Gastrocnemius medialis (tissue), 4 donors: ENCODE measurements at regions not wholly inside any gene's neighbourhood (a gene's known extent, or its start where the extent isn't known, plus 50 kb on each side); places are given as distances from the start of the nearest gene placed in this dataset.

ENCODE experiments used
- ATAC-seq, 2 donors: fragments of 150-250 bp; one replicate each; pipeline ENCODE4 v1.9.1; 2016
- DNase-seq, 2 donors: peaks; one replicate each; pipeline ENCODE4 v3.0.0-alpha.2; 2019
- H3K27ac ChIP-seq, 4 donors: fragments of 200-600 bp; sonication (generic); 1 replicate in 1 of 4; 2 replicates in 3 of 4; pipeline ENCODE4 v1.5.1; 2016 to 2018; ENCODE audit warnings: mild to moderate bottlenecking in 2 of 4, moderate library complexity in 1 of 4
- H3K27me3 ChIP-seq, 3 donors: fragments of 200-600 bp; sonication (generic) in 2 of 3; 1 replicate in 1 of 3; 2 replicates in 2 of 3; pipeline versions ENCODE4 v1.5.1 to v1.6.0; 2016 to 2019; ENCODE audit warnings: mild to moderate bottlenecking in 1 of 3, moderate library complexity in 1 of 3
- H3K36me3 ChIP-seq, 2 donors: fragments of 200-600 bp; sonication (generic) in 1 of 2; one replicate each; pipeline ENCODE4 v1.5.1; 2017 to 2018
- H3K4me1 ChIP-seq, 2 donors: fragments of 200-600 bp; sonication (generic) in 1 of 2; one replicate each; pipeline ENCODE4 v1.5.1; 2016 to 2017; ENCODE audit warnings: mild to moderate bottlenecking in 2 of 2
- H3K4me3 ChIP-seq, 4 donors: fragments of 200-600 bp; sonication (generic) in 3 of 4; 1 replicate in 1 of 4; 2 replicates in 3 of 4; pipeline ENCODE4 v1.5.1; 2016 to 2019; ENCODE audit warnings: mild to moderate bottlenecking in 2 of 4
- H3K9me3 ChIP-seq, 3 donors: fragments of 200-600 bp; sonication (generic) in 2 of 3; 1 replicate in 1 of 3; 2 replicates in 2 of 3; pipeline ENCODE4 v1.5.1; 2016 to 2019
- CTCF ChIP-seq, 5 experiments: fragments of 450-650 bp in 3 of 5; fragments of 200-600 bp in 2 of 5; sonication (generic) in 2 of 5; IDR thresholded peaks in 4 of 5; conservative IDR thresholded peaks in 1 of 5; 1 replicate in 4 of 5; 2 replicates in 1 of 5; pipeline ENCODE4 v1.5.1; 2016 to 2019; ENCODE audit warnings: antibody characterized with exemption in 5 of 5, mild to moderate bottlenecking in 3 of 5, moderate library complexity in 3 of 5
- POLR2A ChIP-seq, 2 donors: fragments of 450-650 bp; IDR thresholded peaks; one replicate each; pipeline ENCODE4 v1.6.1; 2017; ENCODE audit warnings: antibody characterized with exemption in 2 of 2, mild to moderate bottlenecking in 2 of 2, moderate library complexity in 2 of 2
- in situ Hi-C, 4 donors: fragments of 200-750 bp; cut with MboI; loops; one replicate each; pipeline versions ENCODE4 v1.15.0 to v1.8.0; 2017; ENCODE audit warnings: low sequenced_read_pairs in 4 of 4
- intact Hi-C: fragments of 100-400 bp; cut with DNase I; formaldehyde crosslinking; loops from one replicate; pipeline ENCODE4 v1.15.1; 2023; ENCODE audit warnings: low total_unique reads

DNA sequence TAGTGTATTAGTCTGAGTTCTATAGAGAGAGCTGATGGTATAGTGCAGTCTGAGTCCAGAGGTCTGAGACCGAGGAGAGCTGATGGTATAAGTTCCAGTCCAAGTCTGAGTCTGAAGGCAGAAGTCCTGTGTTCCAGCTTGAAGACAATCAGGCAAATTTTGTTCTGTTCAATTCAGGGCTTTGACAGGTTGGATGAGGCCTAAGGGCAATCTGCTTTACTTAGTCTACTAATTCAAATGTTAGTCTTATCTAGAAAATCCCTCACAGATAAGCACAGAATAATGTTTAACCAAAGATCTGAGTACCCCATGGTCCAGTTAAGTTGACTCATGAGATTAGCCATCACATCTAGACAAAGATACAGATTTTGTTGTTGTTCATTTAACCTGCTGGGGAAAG lies 303.0 kb upstream of the KLF4 start:
- in situ Hi-C loops (no loop called here), intact Hi-C loops (no loop called here)
- Histone ChIP-seq H3K36me3 (no peaks in the 10 kb centered on the region), H3K4me3 (no peak overlapping the region), H3K9me3 (no peaks in the 10 kb centered on the region), H3K4me1 (no peaks in the 10 kb centered on the region), H3K27me3 (no peaks in the 10 kb centered on the region), H3K27ac (no peak overlapping the region)
- no peak for DNase-seq
- ATAC-seq: no peak
- TF ChIP-seq POLR2A (IDR thresholded peaks at IDR 0.05): no peak
- TF ChIP-seq CTCF (IDR thresholded peaks at IDR 0.05 in 4 of 5, conservative IDR thresholded peaks at IDR 0.05 in 1 of 5): no peak

- H3K9me3 ChIP-seq: no peaks in the 10 kb centered on the region
- no peak overlapping the region for H3K4me3 ChIP-seq
- no peak for DNase-seq
- intact Hi-C loops (no loop called here), in situ Hi-C loops (no loop called here)
- no peaks in the 10 kb centered on the region for H3K4me1 ChIP-seq
- TF ChIP-seq POLR2A (IDR thresholded peaks at IDR 0.05): no peak
- TF ChIP-seq CTCF (IDR thresholded peaks at IDR 0.05 in 4 of 5, conservative IDR thresholded peaks at IDR 0.05 in 1 of 5): no peak
- no peaks in the 10 kb centered on the region for H3K27me3 ChIP-seq
- no peak for ATAC-seq
- no peak overlapping the region for H3K27ac ChIP-seq
- no peaks in the 10 kb centered on the region for H3K36me3 ChIP-seq
Observed at GRCh38 chr9:107792006-107792405, 302.4 kb upstream of the KLF4 start.

- DNase-seq (no peak), ATAC-seq (no peak)
- TF ChIP-seq POLR2A (IDR thresholded peaks at IDR 0.05) (no peak), CTCF (IDR thresholded peaks at IDR 0.05 in 4 of 5, conservative IDR thresholded peaks at IDR 0.05 in 1 of 5) (no peak)
- Histone ChIP-seq H3K36me3 (no peaks in the 10 kb centered on the region), H3K4me3 (no peak overlapping the region), H3K27me3 (no peaks in the 10 kb centered on the region), H3K4me1 (no peaks in the 10 kb centered on the region), H3K9me3 (no peaks in the 10 kb centered on the region), H3K27ac (no peak overlapping the region)
- intact Hi-C loops: no loop called here
- in situ Hi-C loops: no loop called here
Observed at GRCh38 chr9:107789001-107789700, 299.6 kb upstream of the KLF4 start.

GRCh38 chr9:107786561-107786960 lies 297.0 kb upstream of the KLF4 start:
- in situ Hi-C loops (no loop called here), intact Hi-C loops (no loop called here)
- Histone ChIP-seq H3K27ac (no peak overlapping the region), H3K27me3 (no peaks in the 10 kb centered on the region), H3K4me3 (no peak overlapping the region), H3K4me1 (no peaks in the 10 kb centered on the region), H3K36me3 (no peaks in the 10 kb centered on the region), H3K9me3 (no peaks in the 10 kb centered on the region)
- ATAC-seq: no peak
- no peak for DNase-seq
- TF ChIP-seq POLR2A (IDR thresholded peaks at IDR 0.05): no peak
- TF ChIP-seq CTCF (IDR thresholded peaks at IDR 0.05 in 4 of 5, conservative IDR thresholded peaks at IDR 0.05 in 1 of 5): no peak
